Endothelial cell of umbilical vein (primary cell): ENCODE measurements at regions not wholly inside any gene's neighbourhood (a gene's known extent, or its start where the extent isn't known, plus 50 kb on each side); places are given as distances from the start of the nearest gene placed in this dataset.

Experiments
- BruUV-seq: library from RNA; stranded (reverse); fragments of 400-500 nt; replicated peaks from 2 replicates; lab custom pipeline; 2021; lab: Mats Ljungman, UMichigan
- CTCF ChIA-PET: fragments of 300-600, 350-600 bp; sonication (Branson Sonifier 250); formaldehyde crosslinking; loops from one replicate; lab custom pipeline; 2021; ENCODE audit warnings: antibody characterized with exemption, inconsistent platforms; lab: Charles Lee
- POLR2A ChIA-PET: fragments of 300-600, 350-600 bp; sonication (Branson Sonifier 250); formaldehyde crosslinking; loops from one replicate; lab custom pipeline; 2021; ENCODE audit warnings: antibody characterized with exemption, inconsistent platforms; lab: Charles Lee
- DNase-seq: peaks from one replicate; pipeline ENCODE4 v3.0.0-alpha.2; 2011; ENCODE audit warnings: low read depth, low spot score
- FAIRE-seq: peaks from 2 replicates; lab custom pipeline; 2011; peaks lifted over from hg19 to GRCh38; lab: Jason Lieb, UNC
- H2AFZ ChIP-seq: 2 replicates; pipeline ENCODE4 v1.6.0; 2012; ENCODE audit warnings: low read depth, low read length, control low read depth, inconsistent platforms
- H3K27ac ChIP-seq: 2 replicates; pipeline ENCODE4 v1.5.1; 2011; ENCODE audit warnings: low read depth, mild to moderate bottlenecking, control low read depth, low read length, moderate library complexity; ENCODE audit not compliant: insufficient read depth
- H3K27me3 ChIP-seq, 2 experiments: 2 replicates each; pipeline versions ENCODE4 v1.6.0 to v1.6.1; 2011; ENCODE audit warnings: low read length in 2 of 2, mixed read lengths in 1 of 2; ENCODE audit not compliant: control insufficient read depth in 2 of 2, insufficient read depth in 2 of 2
- H3K36me3 ChIP-seq, 2 experiments: 2 replicates in 1 of 2; 3 replicates in 1 of 2; pipeline ENCODE4 v1.5.1; 2011; ENCODE audit warnings: low read length in 2 of 2, mild to moderate bottlenecking in 1 of 2, moderate library complexity in 1 of 2; ENCODE audit not compliant: control insufficient read depth in 2 of 2, insufficient read depth in 2 of 2; ENCODE audit errors: extremely low read depth in 1 of 2
- H3K4me1 ChIP-seq: 3 replicates; pipeline ENCODE4 v1.5.1; 2011; ENCODE audit warnings: mild to moderate bottlenecking, low read length; ENCODE audit not compliant: control insufficient read depth, insufficient read depth; ENCODE audit errors: extremely low read depth
- H3K4me2 ChIP-seq: 2 replicates; pipeline ENCODE4 v1.6.1; 2011; ENCODE audit warnings: low read length, control low read depth, mixed read lengths; ENCODE audit not compliant: insufficient read depth
- H3K4me3 ChIP-seq, 3 experiments: fragments of 200-600 bp in 1 of 3; sonication (generic), shearing (Covaris generic) in 1 of 3; replicated peaks in 1 of 3; 2 replicates each; pipeline ENCODE4 v1.5.1; 2011 to 2016; ENCODE audit warnings: control low read depth in 3 of 3, low read length in 3 of 3, mild to moderate bottlenecking in 2 of 3, inconsistent platforms in 1 of 3, low read depth in 1 of 3, moderate library complexity in 1 of 3; ENCODE audit not compliant: insufficient read depth in 1 of 3
- H3K79me2 ChIP-seq: 2 replicates; pipeline ENCODE4 v1.6.0; 2012; ENCODE audit warnings: low read length, inconsistent platforms; ENCODE audit not compliant: control insufficient read depth, insufficient read depth
- H3K9ac ChIP-seq: replicated peaks from 2 replicates; pipeline ENCODE3; 2011; ENCODE audit warnings: low read length, control low read depth; ENCODE audit not compliant: insufficient read depth; ENCODE audit errors: extremely low read depth
- H3K9me1 ChIP-seq: replicated peaks from 3 replicates; pipeline ENCODE4 v1.6.0; 2011; ENCODE audit warnings: mild to moderate bottlenecking, low read length; ENCODE audit not compliant: control insufficient read depth, insufficient read depth; ENCODE audit errors: extremely low read depth
- H3K9me3 ChIP-seq: replicated peaks from 2 replicates; pipeline ENCODE4 v1.5.1; 2012; ENCODE audit warnings: low read length, inconsistent platforms; ENCODE audit not compliant: control insufficient read depth, insufficient read depth
- H4K20me1 ChIP-seq: replicated peaks from 2 replicates; pipeline ENCODE3; 2011; ENCODE audit warnings: mild to moderate bottlenecking, low read length; ENCODE audit not compliant: control insufficient read depth, insufficient read depth; ENCODE audit errors: extremely low read depth
- EZH2 ChIP-seq: IDR thresholded peaks from 2 replicates; pipeline ENCODE4 v1.6.1; 2012; ENCODE audit warnings: borderline replicate concordance, low read depth, mild to moderate bottlenecking, moderate library complexity, low read length, inconsistent platforms; ENCODE audit not compliant: severe bottlenecking
- FOS ChIP-seq: IDR thresholded peaks from 2 replicates; pipeline ENCODE4 v1.6.1; 2011; ENCODE audit warnings: mild to moderate bottlenecking, low read length, moderate library complexity, borderline replicate concordance; ENCODE audit not compliant: insufficient read depth
- GATA2 ChIP-seq: IDR thresholded peaks from 2 replicates; pipeline ENCODE4 v1.7.0; 2011; ENCODE audit warnings: low read depth, mild to moderate bottlenecking, moderate library complexity, mixed read lengths, low read length; ENCODE audit not compliant: insufficient read length, insufficient read depth
- JUN ChIP-seq: IDR thresholded peaks from 2 replicates; pipeline ENCODE4 v1.6.1; 2011; ENCODE audit warnings: borderline replicate concordance, low read depth; ENCODE audit not compliant: insufficient read length, insufficient read depth
- MYC ChIP-seq: IDR thresholded peaks from one replicate; pipeline ENCODE4 v1.6.1; 2011; ENCODE audit warnings: mild to moderate bottlenecking, low read depth, low read length
- POLR2A ChIP-seq: IDR thresholded peaks from 2 replicates; pipeline ENCODE4 v1.6.1; 2012; ENCODE audit warnings: low read depth, mild to moderate bottlenecking, control low read depth, low read length
- POLR2AphosphoS5 ChIP-seq: IDR thresholded peaks from 2 replicates; pipeline ENCODE4 v1.6.1; 2012; ENCODE audit warnings: low read depth, mild to moderate bottlenecking, control low read depth, low read length, moderate library complexity; ENCODE audit not compliant: insufficient read depth
- dilution Hi-C: fragments of 300-500 bp; cut with MboI; formaldehyde crosslinking; loops from one replicate; pipeline ENCODE4 v1.15.0; 2019; ENCODE audit warnings: low sequenced_read_pairs; ENCODE audit not compliant: extremely low pct_ligation_motif_present
- intact Hi-C: fragments of 100-400 bp; cut with micrococcal nuclease; formaldehyde crosslinking; loops from one replicate; pipeline ENCODE4 v1.10.0; 2022
- TF ChIP-seq, protein P1 (sequence below), 2 donors: IDR thresholded peaks; 1 replicate in 1 of 2; 2 replicates in 1 of 2; pipeline ENCODE4 v1.5.1; 2011; ENCODE audit warnings: low read length in 2 of 2, mild to moderate bottlenecking in 2 of 2, moderate library complexity in 2 of 2, control low read depth in 1 of 2, inconsistent platforms in 1 of 2, low read depth in 1 of 2; ENCODE audit not compliant: insufficient read depth in 1 of 2; ENCODE audit errors: extremely low read depth in 1 of 2
- TF ChIP-seq, protein P2 (sequence below): IDR thresholded peaks from 2 replicates; pipeline ENCODE4 v1.6.1; 2011; ENCODE audit not compliant: insufficient read depth, insufficient read length

DNA sequence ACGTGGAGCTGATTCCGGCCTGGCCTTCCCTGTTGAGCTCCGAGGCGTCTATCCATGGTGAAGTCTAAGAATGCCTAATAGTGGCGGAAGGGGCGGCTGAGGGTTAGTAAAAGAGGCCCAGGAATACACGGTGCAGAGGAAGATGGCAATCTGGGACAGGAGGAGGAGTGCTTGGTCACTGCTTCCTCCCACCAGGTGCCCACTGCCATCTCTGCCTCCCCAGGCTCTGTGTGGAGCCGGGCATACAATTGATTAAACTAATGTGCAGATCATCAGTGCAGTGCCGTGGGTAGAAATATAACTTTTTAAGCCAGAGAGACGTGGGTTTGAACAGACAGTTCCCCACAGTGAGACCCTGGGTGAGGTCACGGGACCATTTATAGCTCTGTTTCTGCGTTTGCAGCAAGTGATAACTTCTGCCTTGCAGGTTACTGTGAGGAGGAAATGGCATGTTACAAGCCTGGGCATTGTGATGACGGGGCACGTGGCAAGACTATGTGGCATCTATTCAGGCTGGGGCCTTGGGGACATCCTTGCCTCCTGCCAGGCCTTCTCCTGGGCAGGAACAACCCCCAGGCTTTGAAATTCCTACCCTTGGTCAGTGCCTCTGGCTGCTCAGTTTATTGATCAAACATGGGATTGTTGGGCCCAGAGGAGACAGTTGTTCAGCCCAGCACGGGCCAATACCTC is 204.9 kb downstream of the ASB1 start:
- H3K9me3 ChIP-seq = no peaks in the 10 kb centered on the region
- no peak overlapping the region for H2AFZ ChIP-seq
- BruUV-seq = no TSS peak
- ChIA-PET CTCF (no interaction called here), POLR2A (no interaction called here)
- H3K4me1 ChIP-seq = no peaks in the 10 kb centered on the region
- H3K9me1 ChIP-seq = no peaks in the 10 kb centered on the region
- H3K9ac ChIP-seq = no peak overlapping the region
- FAIRE-seq (no peak), DNase-seq (no peak)
- H4K20me1 ChIP-seq = no peaks in the 10 kb centered on the region
- no peaks in the 10 kb centered on the region for H3K36me3 ChIP-seq
- H3K27me3 ChIP-seq = no peaks in the 10 kb centered on the region
- intact Hi-C loops (no loop called here), dilution Hi-C loops (no loop called here)
- H3K27ac ChIP-seq = no peak overlapping the region
- TF ChIP-seq JUN = no peak
- TF ChIP-seq MYC = no peak
- TF ChIP-seq GATA2 = no peak
- no peak for TF ChIP-seq POLR2A
- no peak for TF ChIP-seq POLR2AphosphoS5
- TF ChIP-seq, protein P1, sequence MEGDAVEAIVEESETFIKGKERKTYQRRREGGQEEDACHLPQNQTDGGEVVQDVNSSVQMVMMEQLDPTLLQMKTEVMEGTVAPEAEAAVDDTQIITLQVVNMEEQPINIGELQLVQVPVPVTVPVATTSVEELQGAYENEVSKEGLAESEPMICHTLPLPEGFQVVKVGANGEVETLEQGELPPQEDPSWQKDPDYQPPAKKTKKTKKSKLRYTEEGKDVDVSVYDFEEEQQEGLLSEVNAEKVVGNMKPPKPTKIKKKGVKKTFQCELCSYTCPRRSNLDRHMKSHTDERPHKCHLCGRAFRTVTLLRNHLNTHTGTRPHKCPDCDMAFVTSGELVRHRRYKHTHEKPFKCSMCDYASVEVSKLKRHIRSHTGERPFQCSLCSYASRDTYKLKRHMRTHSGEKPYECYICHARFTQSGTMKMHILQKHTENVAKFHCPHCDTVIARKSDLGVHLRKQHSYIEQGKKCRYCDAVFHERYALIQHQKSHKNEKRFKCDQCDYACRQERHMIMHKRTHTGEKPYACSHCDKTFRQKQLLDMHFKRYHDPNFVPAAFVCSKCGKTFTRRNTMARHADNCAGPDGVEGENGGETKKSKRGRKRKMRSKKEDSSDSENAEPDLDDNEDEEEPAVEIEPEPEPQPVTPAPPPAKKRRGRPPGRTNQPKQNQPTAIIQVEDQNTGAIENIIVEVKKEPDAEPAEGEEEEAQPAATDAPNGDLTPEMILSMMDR (IDR thresholded peaks at IDR 0.05; ENCODE audit: extremely low read depth in 1 of 2, insufficient read depth in 1 of 2, low read depth in 1 of 2, low read length in 2 of 2) = no peak
- TF ChIP-seq EZH2 = no peak
- TF ChIP-seq, protein P2, sequence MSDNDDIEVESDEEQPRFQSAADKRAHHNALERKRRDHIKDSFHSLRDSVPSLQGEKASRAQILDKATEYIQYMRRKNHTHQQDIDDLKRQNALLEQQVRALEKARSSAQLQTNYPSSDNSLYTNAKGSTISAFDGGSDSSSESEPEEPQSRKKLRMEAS = no peak
- no peak for TF ChIP-seq FOS
- H3K79me2 ChIP-seq = no peaks in the 10 kb centered on the region
- H3K4me3 ChIP-seq = no peak overlapping the region
- no peak overlapping the region for H3K4me2 ChIP-seq
